RKO (cell line): ENCODE measurements at regions not wholly inside any gene's neighbourhood (a gene's known extent, or its start where the extent isn't known, plus 50 kb on each side); places are given as distances from the start of the nearest gene placed in this dataset.
A peak's percentile ranks its signal among the peaks of the same experiment; 100 is the strongest.

Experiments
- DNase-seq: peaks from one replicate; pipeline ENCODE4 v3.0.0-alpha.2; 2016; ENCODE audit warnings: low spot score

- DNase-seq = no peak
These were observed 329.4 kb upstream of the SOX5 start for GRCh38 chr12:24278832-24279231.

GRCh38 chr12:24270965-24271364 lies 321.5 kb upstream of the SOX5 start:
- DNase-seq = no peak

- no peak for DNase-seq
These were observed 321.0 kb upstream of the SOX5 start for GRCh38 chr12:24270464-24270863.

GRCh38 chr12:24268663-24269186 lies 319.3 kb upstream of the SOX5 start:
- peak; percentile 7 for DNase-seq

- DNase-seq = no peak
These were observed 317.5 kb upstream of the SOX5 start for GRCh38 chr12:24266982-24267381.

- no peak for DNase-seq
These were observed 307.2 kb upstream of the SOX5 start for GRCh38 chr12:24256684-24257083.

GRCh38 chr12:24255920-24256665 lies 306.6 kb upstream of the SOX5 start:
- DNase-seq = no peak

- DNase-seq = no peak
These were observed 303.1 kb upstream of the SOX5 start for GRCh38 chr12:24252602-24253001.

GRCh38 chr12:24246934-24247333 lies 297.5 kb upstream of the SOX5 start:
- no peak for DNase-seq

- DNase-seq = no peak
These were observed 296.9 kb upstream of the SOX5 start for GRCh38 chr12:24246376-24246775.

GRCh38 chr12:24244801-24245200 lies 295.3 kb upstream of the SOX5 start:
- no peak for DNase-seq

GRCh38 chr12:24244231-24244630 lies 294.8 kb upstream of the SOX5 start:
- no peak for DNase-seq

GRCh38 chr12:24240707-24241106 lies 291.2 kb upstream of the SOX5 start:
- DNase-seq = no peak

GRCh38 chr12:24233519-24234246 lies 284.2 kb upstream of the SOX5 start:
- DNase-seq = no peak

- no peak for DNase-seq
These were observed 283.1 kb upstream of the SOX5 start for GRCh38 chr12:24232531-24232930.

- DNase-seq = no peak
These were observed 281.8 kb upstream of the SOX5 start for GRCh38 chr12:24231298-24231697.

- DNase-seq = no peak
These were observed 280.7 kb upstream of the SOX5 start for GRCh38 chr12:24230061-24230701.

- DNase-seq = no peak
These were observed 279.7 kb upstream of the SOX5 start for GRCh38 chr12:24229031-24229700.

GRCh38 chr12:24228371-24228770 lies 278.9 kb upstream of the SOX5 start:
- no peak for DNase-seq

GRCh38 chr12:24227551-24227950 lies 278.1 kb upstream of the SOX5 start:
- no peak for DNase-seq

GRCh38 chr12:24226745-24227350 lies 277.4 kb upstream of the SOX5 start:
- peak; percentile 5 for DNase-seq

- DNase-seq = no peak
These were observed 274.9 kb upstream of the SOX5 start for GRCh38 chr12:24224401-24224800.
